ENCODE measurements at regions not wholly inside any gene's neighbourhood (a gene's known extent, or its start where the extent isn't known, plus 50 kb on each side); places are given as distances from the start of the nearest gene placed in this dataset.

DNA sequence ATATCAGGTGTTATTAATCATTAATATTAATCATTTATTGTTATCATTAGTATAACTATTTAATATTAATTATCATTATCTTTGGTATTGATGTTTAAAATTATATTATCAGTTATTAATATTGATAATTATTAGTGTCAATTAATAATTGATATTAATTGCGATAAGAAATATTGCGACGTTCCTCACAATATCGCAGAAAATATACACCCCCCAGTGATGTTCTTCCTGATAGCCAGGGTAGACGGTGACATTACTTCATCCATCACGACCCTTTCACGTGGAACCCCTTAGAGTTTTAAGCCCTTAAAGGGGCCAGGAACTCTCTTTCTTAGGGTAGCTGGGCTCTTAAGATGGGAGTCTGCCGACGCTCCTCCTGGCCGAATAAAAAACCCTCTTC is 98.6 kb upstream of the OSBPL11 start:
- Histone ChIP-seq H3K9ac (ENCODE audit: insufficient read depth in 1 of 2, low read depth in 2 of 2, low read length in 2 of 2) (no peak overlapping the region), H3K4me1 (replicated peaks in 1 of 2; ENCODE audit: control insufficient read depth in 2 of 2, insufficient read depth in 2 of 2, low read length in 2 of 2) (no peaks in the 10 kb centered on the region), H2AFZ (ENCODE audit: low read depth, low read length) (no peak overlapping the region), H3K4me3 (no peak overlapping the region), H3K4me2 (ENCODE audit: insufficient read depth, low read length) (no peak overlapping the region), H3K27me3 (ENCODE audit: control insufficient read depth in 2 of 2, insufficient read depth in 2 of 2, low read length in 2 of 2) (no peaks in the 10 kb centered on the region), H4K20me1 (replicated peaks; ENCODE audit: control insufficient read depth, insufficient read depth, low read length) (no peaks in the 10 kb centered on the region), H3K9me1 (ENCODE audit: control insufficient read depth, insufficient read depth, low read length) (no peaks in the 10 kb centered on the region), H3K79me2 (ENCODE audit: control insufficient read depth, insufficient read depth, low read length) (no peaks in the 10 kb centered on the region), H3K36me3 (ENCODE audit: control insufficient read depth, insufficient read depth, low read length) (no peaks in the 10 kb centered on the region), H3K27ac (ENCODE audit: extremely low read depth, low read depth, low read length) (no peak overlapping the region), H3K9me3 (replicated peaks; ENCODE audit: control insufficient read depth, insufficient read depth, low read depth, low read length) (no peaks in the 10 kb centered on the region)
- ChIA-PET CTCF (ENCODE audit: low intra/inter-chr PET ratio) (no interaction called here), POLR2A (no interaction called here)
- ATAC-seq (no peak), FAIRE-seq (no peak), DNase-seq (ENCODE audit: extremely low read depth in 1 of 4, low spot score in 3 of 4) (no peak)
- BruUV-seq (replicated peaks): no TSS peak
- TF ChIP-seq ZNF639 (CRISPR knock-in tag; conservative IDR thresholded peaks at IDR 0.05 in 1 of 2, IDR thresholded peaks at IDR 0.05 in 1 of 2): no peak
- TF ChIP-seq ZNF143 (CRISPR knock-in tag; IDR thresholded peaks at IDR 0.05): no peak
- no peak for TF ChIP-seq MLLT1 (IDR thresholded peaks at IDR 0.05)
- peak; percentile 91 for TF ChIP-seq DACH1 (IDR thresholded peaks at IDR 0.05; ENCODE audit: partially characterized antibody)
- TF ChIP-seq SAFB (IDR thresholded peaks at IDR 0.05; ENCODE audit: borderline replicate concordance, low read depth, low read length): 0 out of 2 replicates have a peak, but pooled peaks have one; percentile 41
- intact Hi-C loops (cut with micrococcal nuclease) (no loop called here), in situ Hi-C loops (cut with MboI) (no loop called here)
- WGBS (ENCODE audit: insufficient coverage, low coverage, missing lambda C conversion rate): 40% methylated on average over 10 of the region's 10 CpGs

Data from K562 (cell line).